ENCODE measurements at regions not wholly inside any gene's neighbourhood (a gene's known extent, or its start where the extent isn't known, plus 50 kb on each side); places are given as distances from the start of the nearest gene placed in this dataset.
A peak's percentile ranks its signal among the peaks of the same experiment; 100 is the strongest.
"Not testable (repeated sequence)": the region's sequence is repeated elsewhere in the genome, so short reads cannot be mapped to it uniquely, and the experiment has no call there.

DNA sequence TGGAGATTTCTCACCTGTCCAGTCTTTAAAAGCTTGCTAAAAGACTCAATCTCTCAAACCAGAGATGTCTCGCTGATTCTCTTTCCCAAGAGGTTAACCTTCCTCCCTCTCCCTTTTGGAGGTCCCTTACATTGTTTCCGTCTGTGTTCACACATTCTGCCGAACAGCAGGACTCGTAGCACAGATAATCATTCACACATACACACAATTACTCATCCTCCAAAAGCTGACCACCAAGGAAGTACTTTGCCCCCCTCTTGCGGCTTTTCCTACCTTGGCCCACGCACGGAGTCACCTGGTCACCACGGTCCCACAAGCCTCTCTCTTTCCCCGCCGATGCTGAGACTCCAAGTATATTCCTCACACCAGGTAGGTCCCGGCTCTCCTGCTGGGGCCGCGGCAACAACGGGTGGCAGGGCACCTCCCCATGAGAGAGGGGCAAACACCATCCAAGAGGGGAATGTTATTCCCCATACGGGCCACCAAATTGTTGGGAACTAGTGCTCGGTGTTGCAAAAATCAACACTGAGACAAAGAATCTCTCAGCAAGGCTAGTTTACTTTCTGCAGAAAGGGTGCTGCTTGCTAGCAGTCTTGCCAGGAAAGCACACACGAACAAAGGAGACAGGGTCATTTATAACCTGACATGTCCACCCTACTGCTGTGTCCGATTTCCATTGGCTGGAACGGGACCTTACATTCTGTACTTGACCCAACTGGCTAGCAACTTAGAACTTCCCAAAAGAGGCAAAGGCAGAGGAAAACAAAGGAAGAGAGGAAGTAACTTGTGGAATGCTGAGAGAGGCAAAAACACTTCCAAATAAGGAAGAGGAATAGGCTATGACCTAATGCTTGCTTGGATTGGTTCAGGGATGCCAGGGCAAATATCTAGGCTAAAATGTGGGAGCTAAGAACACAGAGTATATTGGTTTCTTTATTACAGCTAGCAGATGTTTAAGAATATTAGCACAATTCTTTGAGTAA is 102.1 kb upstream of the NECTIN3 start:
- DNase-seq = no peak

DNA sequence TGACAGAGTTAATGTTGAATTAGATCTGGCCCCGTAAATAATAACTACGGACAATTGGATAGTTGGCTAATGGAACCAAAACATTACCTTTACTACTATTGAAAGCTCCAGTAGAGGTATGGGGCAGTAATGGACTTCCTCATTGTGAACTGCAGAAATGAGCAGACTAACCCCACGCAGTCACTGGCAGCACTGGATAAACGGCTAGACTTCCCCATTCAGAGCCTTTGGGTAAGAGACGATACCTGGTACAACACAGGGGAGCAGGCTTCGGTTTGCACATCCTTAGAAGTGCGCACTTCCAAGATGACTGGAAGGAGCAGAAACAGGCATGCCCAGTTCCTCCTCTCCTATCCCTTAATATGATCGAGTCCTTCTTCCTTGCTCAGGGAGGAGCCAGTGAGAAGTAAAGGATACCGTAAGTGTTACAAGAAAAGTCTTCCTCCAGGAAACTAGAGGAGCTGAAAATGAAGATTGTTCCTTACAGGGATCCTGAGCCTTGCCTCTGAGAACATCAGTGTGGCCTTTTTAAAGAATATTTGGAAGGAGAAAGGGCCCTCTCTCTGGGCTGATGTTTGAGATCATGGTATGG is 100.5 kb upstream of the NECTIN3 start:
- no peak for DNase-seq

DNA sequence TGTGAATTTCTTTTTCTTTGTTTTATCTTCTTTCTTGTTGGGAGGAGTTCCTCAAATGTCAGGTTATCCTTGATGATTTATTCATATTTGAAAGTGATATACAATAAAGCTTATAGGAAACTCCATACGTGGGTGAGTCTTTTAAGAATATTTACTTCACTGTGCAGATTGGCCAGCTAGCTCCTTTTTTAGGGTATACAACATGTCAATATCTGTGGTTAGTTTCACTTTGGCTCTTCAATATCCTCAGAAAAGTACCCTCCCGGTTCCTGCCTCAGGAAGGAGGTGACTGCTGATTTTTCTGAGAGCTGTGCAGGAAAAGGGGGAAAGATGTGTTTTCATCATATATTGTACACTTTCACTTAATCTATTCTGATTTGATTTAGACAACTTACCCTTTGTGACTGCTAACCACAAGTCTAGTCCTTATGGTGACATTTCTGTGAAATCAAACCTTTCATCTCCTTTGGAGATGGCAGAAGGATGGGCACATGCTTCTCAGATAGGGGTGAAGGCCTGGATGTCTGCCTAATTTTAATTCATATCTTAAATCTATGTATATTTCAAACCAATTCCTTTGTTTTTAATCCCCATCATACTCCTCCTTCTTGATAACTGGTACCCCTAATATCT is 98.2 kb upstream of the NECTIN3 start:
- DNase-seq = no peak

DNA sequence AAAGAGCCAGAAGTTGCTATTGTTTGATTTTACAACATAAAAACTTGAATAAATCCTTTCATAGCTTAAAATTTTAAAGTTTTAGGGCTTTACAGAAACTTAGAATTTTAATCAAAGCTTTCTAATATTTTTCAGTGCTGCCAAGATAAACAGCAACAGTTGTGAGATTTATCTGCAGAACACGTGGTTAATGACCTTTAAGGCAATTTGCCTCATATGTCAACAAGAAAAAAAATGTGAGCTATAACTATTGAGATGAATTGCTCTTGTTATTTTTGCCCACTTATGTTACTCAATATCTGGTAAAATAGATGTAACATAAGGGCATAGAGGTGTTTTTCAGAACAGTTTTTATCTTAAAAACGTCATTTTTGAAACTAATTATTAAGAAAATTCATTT is 96.7 kb upstream of the NECTIN3 start:
- DNase-seq = no peak

DNA sequence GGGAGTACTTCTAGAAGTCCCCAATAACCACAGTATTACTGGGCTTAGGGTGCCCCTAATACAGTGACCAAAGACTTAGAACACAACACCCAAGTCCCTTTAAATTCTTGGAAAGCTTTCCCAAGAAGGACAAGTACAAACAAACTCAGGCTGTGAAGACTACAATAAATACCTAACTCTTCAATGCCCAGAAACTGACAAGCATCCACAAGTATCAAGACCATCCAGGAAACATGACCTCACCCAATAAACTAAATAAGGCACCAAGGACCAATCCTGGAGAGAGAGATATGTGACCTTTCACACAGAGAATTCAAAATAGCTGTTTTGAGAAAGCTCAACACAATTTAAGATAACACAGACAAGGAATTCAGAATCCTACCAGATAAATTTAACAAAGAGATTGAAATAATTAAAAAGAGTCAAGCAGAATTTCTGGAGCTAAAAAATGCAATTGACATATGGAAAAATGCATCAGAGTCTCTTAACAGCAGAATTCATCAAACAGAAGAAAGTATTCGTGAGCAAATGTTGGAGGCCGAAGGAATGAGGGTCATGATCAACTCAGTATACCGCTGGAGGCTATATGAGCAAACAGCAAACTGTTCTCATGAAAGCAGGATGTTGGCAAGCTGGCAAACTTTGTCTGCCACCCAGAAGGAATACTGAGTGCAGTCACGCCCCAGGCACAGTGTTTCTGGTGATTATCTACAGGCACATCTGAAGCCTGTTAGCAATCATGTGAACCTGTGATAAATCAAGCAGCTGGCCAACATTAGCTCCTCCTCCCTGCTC is 87.0 kb upstream of the NECTIN3 start:
- no peak for DNase-seq

DNA sequence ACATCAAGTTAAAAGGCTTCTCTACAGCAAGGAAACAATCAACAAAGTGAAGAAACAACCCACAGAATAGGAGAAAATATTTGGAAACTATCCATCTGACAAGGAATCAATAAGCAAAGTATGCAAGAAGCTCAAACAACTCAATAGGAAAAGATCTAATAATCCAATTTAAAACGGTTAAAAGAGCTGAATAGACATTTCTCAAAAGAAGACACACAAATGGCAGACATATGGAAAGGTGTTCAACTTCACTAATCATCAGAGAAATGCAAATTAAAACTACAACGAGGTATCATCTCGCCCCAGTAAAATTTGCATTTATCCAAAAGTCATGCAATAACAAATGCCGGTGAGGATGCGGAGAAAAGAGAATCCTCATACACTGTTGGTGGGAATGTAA is 82.2 kb upstream of the NECTIN3 start:
- no peak for DNase-seq

DNA sequence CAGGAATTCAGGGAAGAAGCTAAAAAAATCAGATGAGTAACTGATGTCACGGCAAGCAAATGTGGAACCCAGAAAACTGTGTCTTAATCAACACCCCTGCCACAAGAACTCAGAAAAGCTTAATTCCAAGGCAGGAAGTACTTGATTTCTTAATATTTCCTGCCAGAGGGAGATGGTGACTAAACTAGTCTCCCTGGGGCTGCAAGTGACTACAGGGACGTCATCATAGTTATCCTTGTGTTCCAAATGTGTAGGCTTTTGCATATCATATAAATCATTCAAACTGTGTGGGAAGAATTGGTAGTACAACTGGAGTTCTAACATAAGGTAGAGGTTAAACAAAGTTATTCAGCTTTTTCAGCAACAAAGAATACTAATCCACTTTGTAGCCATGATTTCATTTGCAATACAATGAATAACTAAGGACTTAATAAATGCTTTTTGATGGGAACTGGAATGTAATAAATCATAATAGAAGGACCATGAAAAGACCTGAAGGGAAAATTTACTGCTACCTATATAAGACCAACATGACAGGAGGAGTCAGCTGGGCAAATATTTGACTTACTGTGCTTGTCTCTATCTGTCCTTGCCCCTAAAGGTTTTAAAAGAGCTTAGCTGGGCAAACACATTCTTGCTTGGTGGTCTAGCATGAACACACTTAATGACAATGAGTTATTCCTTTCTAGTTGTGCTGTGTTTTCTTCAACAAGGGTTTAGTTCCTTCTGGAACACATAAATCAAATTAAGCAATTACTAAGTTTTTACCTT is 76.0 kb upstream of the NECTIN3 start:
- DNase-seq = peak; percentile 82

DNA sequence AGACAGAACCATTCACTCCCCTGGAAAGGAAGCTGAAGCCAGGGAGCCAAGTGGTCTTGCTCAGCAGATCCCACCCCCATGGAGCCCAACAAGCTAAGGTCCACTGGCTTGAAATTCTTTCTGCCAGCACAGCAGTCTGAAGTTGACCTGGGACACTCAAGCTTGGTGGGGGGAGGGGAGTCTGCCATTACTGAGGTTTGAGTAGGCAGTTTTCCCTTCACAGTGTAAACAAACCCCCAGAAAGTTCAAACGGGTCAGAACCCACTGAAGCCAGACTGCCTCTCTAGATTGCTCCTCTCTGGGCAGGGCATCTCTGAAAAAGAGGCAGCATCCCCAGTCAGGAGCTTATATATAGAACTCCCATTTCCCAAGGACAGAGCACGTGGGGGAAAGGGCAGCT is 72.8 kb upstream of the NECTIN3 start:
- DNase-seq = not testable (repeated sequence)

DNA sequence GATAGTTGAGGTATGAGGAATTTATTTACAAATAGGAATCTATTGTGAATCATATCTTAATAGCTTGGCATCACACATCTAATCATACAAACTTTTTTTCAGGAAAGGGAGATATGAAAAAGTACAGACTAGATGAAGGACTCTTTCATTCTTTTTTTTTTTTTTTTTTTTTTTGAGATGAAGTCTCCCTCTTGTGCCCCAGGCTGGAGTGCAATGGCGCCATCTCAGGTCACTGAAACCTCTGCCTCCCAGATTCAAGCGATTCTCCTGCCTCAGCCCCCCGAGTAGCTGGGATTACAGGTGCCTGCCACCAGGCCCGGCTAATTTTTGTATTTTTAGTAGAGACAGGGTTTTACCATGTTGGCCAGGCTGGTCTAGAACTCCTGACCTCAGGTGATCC is 65.1 kb upstream of the NECTIN3 start:
- DNase-seq = not testable (repeated sequence)

DNA sequence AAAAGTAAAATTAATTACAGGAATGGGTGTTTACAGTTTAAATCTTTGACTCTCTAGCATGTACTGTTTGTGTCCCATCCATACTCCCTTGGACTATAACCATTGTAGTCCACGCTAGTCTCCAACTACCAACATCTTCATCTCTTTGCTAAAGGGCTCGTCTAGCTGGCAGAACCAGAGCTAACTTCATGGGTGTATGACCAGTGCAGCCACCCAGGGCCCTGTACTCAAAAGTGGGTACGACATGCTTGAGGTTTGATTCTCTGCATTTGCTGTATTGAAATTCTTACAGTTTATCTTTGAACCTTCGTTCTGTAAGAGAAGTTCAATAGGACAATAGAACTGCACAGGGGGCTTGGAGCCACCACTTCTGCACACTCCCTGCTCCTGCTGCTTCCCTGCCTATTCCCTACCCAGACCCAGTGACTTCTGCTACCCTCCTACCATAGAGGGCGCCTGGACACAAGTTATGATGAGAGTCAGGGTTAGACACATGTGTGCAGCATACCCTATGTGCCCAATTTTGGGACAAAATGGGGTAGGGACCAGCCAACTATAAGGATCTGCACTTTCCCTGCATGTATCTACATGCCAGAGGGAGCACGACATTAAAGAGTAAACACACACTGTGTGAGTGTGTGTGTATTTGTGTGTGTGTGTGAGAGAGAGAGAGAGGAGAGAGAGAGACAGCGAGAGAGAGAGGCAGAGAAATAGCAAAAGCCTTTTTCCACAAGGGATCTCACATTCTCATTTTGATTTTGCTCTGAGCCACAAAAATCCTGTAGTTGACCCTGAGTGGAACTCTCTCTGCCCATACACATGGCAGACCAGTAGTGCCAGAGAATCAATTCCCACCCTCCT is 59.0 kb upstream of the NECTIN3 start:
- no peak for DNase-seq

Data from fibroblast of skin of abdomen (primary cell).